SK-N-SH (cell line): ENCODE measurements at regions not wholly inside any gene's neighbourhood (a gene's known extent, or its start where the extent isn't known, plus 50 kb on each side); places are given as distances from the start of the nearest gene placed in this dataset.

ENCODE experiments used
- CTCF ChIA-PET: fragments of 300-600, 350-600 bp; formaldehyde crosslinking; extraction: SDS; loops from one replicate; lab custom pipeline; 2021; lab: Yijun Ruan, JAX
- POLR2A ChIA-PET: fragments of 350-600 bp; sonication (Branson Sonifier 250); formaldehyde crosslinking; extraction: SDS; loops from one replicate; lab custom pipeline; 2020; ENCODE audit warnings: antibody characterized with exemption, inconsistent platforms; lab: Yijun Ruan, JAX
- DNase-seq: peaks from one replicate; pipeline ENCODE4 v3.0.0; 2012
- H2AFZ ChIP-seq: fragments of 200-600 bp; sonication (generic); 2 replicates; pipeline ENCODE4 v1.8.1; 2016; ENCODE audit warnings: antibody characterized with exemption, mild to moderate bottlenecking, low read depth
- H3F3A ChIP-seq: fragments of 200-600 bp; sonication (generic); replicated peaks from 2 replicates; pipeline ENCODE3; 2016; ENCODE audit warnings: antibody characterized with exemption, mild to moderate bottlenecking; ENCODE audit not compliant: insufficient read depth
- H3K27ac ChIP-seq, 2 experiments: fragments of 200-500 bp in 1 of 2; fragments of 200-600 bp in 1 of 2; sonication (Bioruptor generic) in 1 of 2; sonication (generic), shearing (Covaris generic) in 1 of 2; 2 replicates each; pipeline versions ENCODE4 v1.5.1 to v1.6.1; 2014 to 2016; ENCODE audit warnings: low read depth in 2 of 2, inconsistent platforms in 1 of 2, low read length in 1 of 2, mild to moderate bottlenecking in 1 of 2, mixed read lengths in 1 of 2
- H3K27me3 ChIP-seq: fragments of 200-600 bp; sonication (generic), shearing (Covaris generic); 2 replicates; pipeline ENCODE4 v1.6.1; 2016; ENCODE audit warnings: mixed run types; ENCODE audit not compliant: insufficient read depth
- H3K36me3 ChIP-seq, 2 experiments: fragments of 200-500 bp in 1 of 2; fragments of 200-600 bp in 1 of 2; sonication (Bioruptor generic) in 1 of 2; sonication (generic) in 1 of 2; replicated peaks in 1 of 2; 2 replicates each; pipeline versions ENCODE3 to v1.5.1; 2014 to 2016; ENCODE audit warnings: low read length in 1 of 2, mild to moderate bottlenecking in 1 of 2; ENCODE audit not compliant: insufficient read depth in 2 of 2, control insufficient read depth in 1 of 2
- H3K4me1 ChIP-seq, 2 experiments: fragments of 200-500 bp in 1 of 2; fragments of 200-600 bp in 1 of 2; sonication (Bioruptor generic) in 1 of 2; sonication (generic), shearing (Covaris generic) in 1 of 2; 2 replicates each; pipeline versions ENCODE4 v1.5.1 to v1.6.1; 2014 to 2016; ENCODE audit warnings: low read depth in 1 of 2, low read length in 1 of 2, mixed run types in 1 of 2; ENCODE audit not compliant: insufficient read depth in 2 of 2, control insufficient read depth in 1 of 2
- H3K4me2 ChIP-seq: fragments of 200-600 bp; sonication (generic), shearing (Covaris generic); 2 replicates; pipeline ENCODE4 v1.6.1; 2017; ENCODE audit warnings: mixed run types
- H3K4me3 ChIP-seq, 2 experiments: fragments of 200-500 bp in 1 of 2; fragments of 200-600 bp in 1 of 2; sonication (Bioruptor generic) in 1 of 2; sonication (generic), shearing (Covaris generic) in 1 of 2; 2 replicates each; pipeline versions ENCODE4 v1.5.1 to v1.8.1; 2014 to 2016; ENCODE audit warnings: low read depth in 2 of 2, inconsistent platforms in 1 of 2, low read length in 1 of 2, mild to moderate bottlenecking in 1 of 2, mixed read lengths in 1 of 2, moderate library complexity in 1 of 2
- H3K79me2 ChIP-seq: fragments of 200-600 bp; sonication (generic); 2 replicates; pipeline ENCODE4 v1.8.1; 2017; ENCODE audit warnings: mild to moderate bottlenecking; ENCODE audit not compliant: insufficient read depth
- H3K9ac ChIP-seq: fragments of 200-600 bp; sonication (generic); 2 replicates; pipeline ENCODE4 v1.6.1; 2017; ENCODE audit warnings: mixed run types
- H3K9me2 ChIP-seq: fragments of 200-600 bp; sonication (generic); 2 replicates; pipeline ENCODE4 v1.6.1; 2017; ENCODE audit warnings: mixed run types
- H3K9me3 ChIP-seq: fragments of 200-600 bp; sonication (generic); 2 replicates; pipeline ENCODE4 v1.6.1; 2017; ENCODE audit warnings: mixed run types, mild to moderate bottlenecking, moderate library complexity
- H4K20me1 ChIP-seq: fragments of 200-600 bp; sonication (generic); 2 replicates; pipeline ENCODE4 v1.6.1; 2017; ENCODE audit warnings: mild to moderate bottlenecking, mixed run types; ENCODE audit not compliant: insufficient read depth
- EP300 ChIP-seq, 2 experiments: IDR thresholded peaks; 2 replicates each; pipeline versions ENCODE4 v1.4.0 to v1.6.1; 2012; ENCODE audit warnings: borderline replicate concordance in 1 of 2, low read depth in 1 of 2, low read length in 1 of 2
- EZH2phosphoT487 ChIP-seq: fragments of 200-600 bp; sonication (generic); IDR thresholded peaks from 2 replicates; pipeline ENCODE4 v1.6.1; 2017; ENCODE audit warnings: low read depth, mixed run types, mild to moderate bottlenecking, antibody characterized with exemption, moderate library complexity, borderline replicate concordance
- FOSL2 ChIP-seq: IDR thresholded peaks from 2 replicates; pipeline ENCODE4 v1.4.0; 2012; ENCODE audit warnings: low read depth, mild to moderate bottlenecking, moderate library complexity, borderline replicate concordance
- JUND ChIP-seq: IDR thresholded peaks from 2 replicates; pipeline ENCODE4 v1.4.0; 2012
- MXI1 ChIP-seq: IDR thresholded peaks from 2 replicates; pipeline ENCODE4 v1.6.1; 2012; ENCODE audit warnings: mild to moderate bottlenecking, low read depth, low read length, improper control_type of control experiment
- RXRA ChIP-seq: IDR thresholded peaks from 2 replicates; pipeline ENCODE4 v1.4.0; 2012; ENCODE audit warnings: low read depth, mild to moderate bottlenecking, borderline replicate concordance
- TCF12 ChIP-seq: IDR thresholded peaks from 2 replicates; pipeline ENCODE4 v1.4.0; 2012
- TEAD4 ChIP-seq: IDR thresholded peaks from 2 replicates; pipeline ENCODE4 v1.4.0; 2012; ENCODE audit warnings: mild to moderate bottlenecking, borderline replicate concordance; ENCODE audit not compliant: insufficient read depth
- WGBS: methylation state at CpG from one replicate; pipeline ENCODE4 v1.1.6; 2017; ENCODE audit warnings: low lambda C conversion rate; 5-methylcytosine and 5-hydroxymethylcytosine counted together
- TF ChIP-seq, protein P1 (sequence below): IDR thresholded peaks from 2 replicates; pipeline ENCODE4 v1.4.0; 2012; ENCODE audit warnings: low read depth
- TF ChIP-seq, protein P2 (sequence below): IDR thresholded peaks from 2 replicates; pipeline ENCODE4 v1.4.0; 2012; ENCODE audit warnings: low read depth, borderline replicate concordance
- TF ChIP-seq, protein P3 (sequence below): IDR thresholded peaks from 2 replicates; pipeline ENCODE4; 2012
- TF ChIP-seq, protein P4 (sequence below): IDR thresholded peaks from 2 replicates; pipeline ENCODE4 v1.6.1; 2012; ENCODE audit warnings: mild to moderate bottlenecking, low read depth, low read length, moderate library complexity

DNA sequence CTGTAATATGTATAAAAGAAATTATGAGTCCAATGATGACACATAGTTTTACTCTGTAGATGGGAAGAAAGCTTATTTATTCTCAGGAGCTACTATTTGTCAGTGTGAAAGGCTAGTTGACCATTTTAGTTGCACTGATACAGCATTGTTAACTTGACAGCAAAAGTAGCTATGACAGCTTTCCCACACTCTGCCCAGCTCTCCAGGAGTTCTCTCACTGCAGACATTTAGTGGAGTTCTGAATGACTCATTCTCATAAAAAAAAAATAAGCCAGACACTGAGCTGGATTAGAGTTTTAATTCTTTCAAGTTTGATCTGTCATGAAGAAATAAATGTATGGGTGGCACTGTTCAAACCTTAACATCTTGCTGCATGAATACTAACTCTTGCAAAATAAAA lies 77.2 kb upstream of the CFAP20DC start:
- peak overlapping the region; percentile 49; the same call in 1 of the 2 replicates for H3K4me2 ChIP-seq
- no peaks in the 10 kb centered on the region for H3K27me3 ChIP-seq
- peaks cover 12 to 14% of the 10 kb centered on the region in 2 experiments; a peak in 3 of 4 replicates for H3K4me1 ChIP-seq
- H2AFZ ChIP-seq, result 0 out of 2 replicates have a peak overlapping the region, but pooled peaks have one; percentile 68
- H3K9me3 ChIP-seq, result no peaks in the 10 kb centered on the region
- H3K4me3 ChIP-seq, result no peak overlapping the region
- no peaks in the 10 kb centered on the region for H3K9me2 ChIP-seq
- H4K20me1 ChIP-seq, result no peaks in the 10 kb centered on the region
- TF ChIP-seq FOSL2 (peak; percentile 85), MXI1 (no peak), TEAD4 (peak; percentile 34; the same call in 1 of the 2 replicates), TCF12 (peak; percentile 73; the same call in 1 of the 2 replicates), RXRA (no peak), JUND (peak; percentile 79), EP300 (IDR thresholded peaks at IDR 0.05; ENCODE audit: borderline replicate concordance in 1 of 2, low read depth in 1 of 2, low read length in 1 of 2) (peak; percentile 39 to 42; a peak in 2 of 4 replicates)
- TF ChIP-seq, protein P1, sequence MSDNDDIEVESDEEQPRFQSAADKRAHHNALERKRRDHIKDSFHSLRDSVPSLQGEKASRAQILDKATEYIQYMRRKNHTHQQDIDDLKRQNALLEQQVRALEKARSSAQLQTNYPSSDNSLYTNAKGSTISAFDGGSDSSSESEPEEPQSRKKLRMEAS, result 0 out of 2 replicates have a peak, but pooled peaks have one; percentile 34
- TF ChIP-seq, protein P2, sequence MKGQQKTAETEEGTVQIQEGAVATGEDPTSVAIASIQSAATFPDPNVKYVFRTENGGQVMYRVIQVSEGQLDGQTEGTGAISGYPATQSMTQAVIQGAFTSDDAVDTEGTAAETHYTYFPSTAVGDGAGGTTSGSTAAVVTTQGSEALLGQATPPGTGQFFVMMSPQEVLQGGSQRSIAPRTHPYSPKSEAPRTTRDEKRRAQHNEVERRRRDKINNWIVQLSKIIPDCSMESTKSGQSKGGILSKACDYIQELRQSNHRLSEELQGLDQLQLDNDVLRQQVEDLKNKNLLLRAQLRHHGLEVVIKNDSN, result no peak
- TF ChIP-seq, protein P3, sequence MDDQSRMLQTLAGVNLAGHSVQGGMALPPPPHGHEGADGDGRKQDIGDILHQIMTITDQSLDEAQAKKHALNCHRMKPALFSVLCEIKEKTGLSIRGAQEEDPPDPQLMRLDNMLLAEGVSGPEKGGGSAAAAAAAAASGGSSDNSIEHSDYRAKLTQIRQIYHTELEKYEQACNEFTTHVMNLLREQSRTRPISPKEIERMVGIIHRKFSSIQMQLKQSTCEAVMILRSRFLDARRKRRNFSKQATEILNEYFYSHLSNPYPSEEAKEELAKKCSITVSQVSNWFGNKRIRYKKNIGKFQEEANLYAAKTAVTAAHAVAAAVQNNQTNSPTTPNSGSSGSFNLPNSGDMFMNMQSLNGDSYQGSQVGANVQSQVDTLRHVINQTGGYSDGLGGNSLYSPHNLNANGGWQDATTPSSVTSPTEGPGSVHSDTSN, result peak; percentile 77
- CTCF ChIA-PET, result interaction anchor here (1.1 to 1.7 kb wide), 3 partner anchors 11 to 16 kb away, joined by 3 read pairs; no protein-coding TSS in a partner anchor
- H3F3A ChIP-seq, result peaks cover 14% of the 10 kb centered on the region
- no peaks in the 10 kb centered on the region for H3K36me3 ChIP-seq
- peak; percentile 21 for DNase-seq
- peak overlapping the region in 1 of 2 experiments; percentile 98; a peak in 2 of 4 replicates for H3K27ac ChIP-seq
- peak overlapping the region; percentile 55; the same call in 1 of the 2 replicates for H3K9ac ChIP-seq
- POLR2A ChIA-PET, result no interaction called here
- H3K79me2 ChIP-seq, result no peaks in the 10 kb centered on the region

DNA sequence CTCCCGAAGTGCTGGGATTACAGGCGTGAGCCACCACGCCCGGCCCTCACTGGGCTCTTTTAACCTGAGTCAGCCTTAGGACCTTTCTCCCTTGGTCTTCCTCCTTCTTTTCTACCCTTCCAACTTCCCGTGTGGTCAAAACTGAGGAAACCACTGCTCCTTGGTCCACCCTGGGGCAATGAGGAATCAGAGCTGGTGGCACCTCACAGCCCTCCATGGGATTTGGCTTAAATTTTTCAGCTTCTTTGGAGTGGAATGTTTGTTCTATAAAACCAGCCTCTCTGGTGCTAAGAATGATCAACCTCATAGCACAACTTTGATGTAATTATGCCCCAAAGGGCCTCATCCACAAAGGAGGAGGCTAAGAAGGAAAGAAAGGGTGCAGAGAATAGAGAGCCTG lies 76.6 kb upstream of the CFAP20DC start:
- Histone ChIP-seq H3K9me2 (no peaks in the 10 kb centered on the region), H4K20me1 (no peaks in the 10 kb centered on the region), H3K27me3 (no peaks in the 10 kb centered on the region), H3K4me1 (peaks cover 9 to 12% of the 10 kb centered on the region in 2 experiments; a peak in 3 of 4 replicates), H3K79me2 (no peaks in the 10 kb centered on the region), H3F3A (peaks cover 14% of the 10 kb centered on the region), H3K4me3 (no peak overlapping the region), H3K36me3 (no peaks in the 10 kb centered on the region), H3K9me3 (no peaks in the 10 kb centered on the region), H3K9ac (peak overlapping the region; percentile 55; the same call in 1 of the 2 replicates), H2AFZ (0 out of 2 replicates have a peak overlapping the region, but pooled peaks have one; percentile 68), H3K27ac (peak overlapping the region; percentile 16 to 98; a peak in 3 of 4 replicates), H3K4me2 (peak overlapping the region; percentile 49; the same call in 1 of the 2 replicates)
- 97% methylated on average over 5 of the region's 5 CpGs for WGBS
- no peak for TF ChIP-seq EZH2phosphoT487
- TF ChIP-seq, protein P4, sequence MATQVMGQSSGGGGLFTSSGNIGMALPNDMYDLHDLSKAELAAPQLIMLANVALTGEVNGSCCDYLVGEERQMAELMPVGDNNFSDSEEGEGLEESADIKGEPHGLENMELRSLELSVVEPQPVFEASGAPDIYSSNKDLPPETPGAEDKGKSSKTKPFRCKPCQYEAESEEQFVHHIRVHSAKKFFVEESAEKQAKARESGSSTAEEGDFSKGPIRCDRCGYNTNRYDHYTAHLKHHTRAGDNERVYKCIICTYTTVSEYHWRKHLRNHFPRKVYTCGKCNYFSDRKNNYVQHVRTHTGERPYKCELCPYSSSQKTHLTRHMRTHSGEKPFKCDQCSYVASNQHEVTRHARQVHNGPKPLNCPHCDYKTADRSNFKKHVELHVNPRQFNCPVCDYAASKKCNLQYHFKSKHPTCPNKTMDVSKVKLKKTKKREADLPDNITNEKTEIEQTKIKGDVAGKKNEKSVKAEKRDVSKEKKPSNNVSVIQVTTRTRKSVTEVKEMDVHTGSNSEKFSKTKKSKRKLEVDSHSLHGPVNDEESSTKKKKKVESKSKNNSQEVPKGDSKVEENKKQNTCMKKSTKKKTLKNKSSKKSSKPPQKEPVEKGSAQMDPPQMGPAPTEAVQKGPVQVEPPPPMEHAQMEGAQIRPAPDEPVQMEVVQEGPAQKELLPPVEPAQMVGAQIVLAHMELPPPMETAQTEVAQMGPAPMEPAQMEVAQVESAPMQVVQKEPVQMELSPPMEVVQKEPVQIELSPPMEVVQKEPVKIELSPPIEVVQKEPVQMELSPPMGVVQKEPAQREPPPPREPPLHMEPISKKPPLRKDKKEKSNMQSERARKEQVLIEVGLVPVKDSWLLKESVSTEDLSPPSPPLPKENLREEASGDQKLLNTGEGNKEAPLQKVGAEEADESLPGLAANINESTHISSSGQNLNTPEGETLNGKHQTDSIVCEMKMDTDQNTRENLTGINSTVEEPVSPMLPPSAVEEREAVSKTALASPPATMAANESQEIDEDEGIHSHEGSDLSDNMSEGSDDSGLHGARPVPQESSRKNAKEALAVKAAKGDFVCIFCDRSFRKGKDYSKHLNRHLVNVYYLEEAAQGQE, result no peak
- ChIA-PET CTCF (interaction anchor here (1.3 to 1.7 kb wide), 2 partner anchors 11 to 17 kb away, joined by 3 read pairs; no protein-coding TSS in a partner anchor), POLR2A (no interaction called here)
- no peak for DNase-seq
